Activated T-helper 17 cell treated with anti-CD3 and anti-CD28 coated beads, Interleukin-2, amount 50 U/mL, for 72 hours (primary cell): ENCODE measurements at regions not wholly inside any gene's neighbourhood (a gene's known extent, or its start where the extent isn't known, plus 50 kb on each side); places are given as distances from the start of the nearest gene placed in this dataset.

Source experiments
- ATAC-seq: fragments of 150-1000 bp; cut with Tn5 transposase; replicated peaks from 2 replicates; pipeline ENCODE4 v1.10.0; 2021; ENCODE audit warnings: mild to moderate bottlenecking, moderate library complexity
- H3K27ac Mint-ChIP-seq: one replicate; pipeline ENCODE4 v1.8.0; 2022; ENCODE audit warnings: mixed read lengths
- H3K27me3 Mint-ChIP-seq: one replicate; pipeline ENCODE4 v1.8.0; 2022; ENCODE audit warnings: mixed read lengths
- H3K36me3 Mint-ChIP-seq: one replicate; pipeline ENCODE4 v1.8.0; 2022; ENCODE audit warnings: low read depth, mild to moderate bottlenecking, mixed read lengths
- H3K4me1 Mint-ChIP-seq: one replicate; pipeline ENCODE4 v1.8.0; 2022; ENCODE audit warnings: mixed read lengths
- H3K4me3 Mint-ChIP-seq: one replicate; pipeline ENCODE4 v1.8.0; 2022; ENCODE audit warnings: mild to moderate bottlenecking, mixed read lengths
- H3K9me3 Mint-ChIP-seq: one replicate; pipeline ENCODE4 v1.8.0; 2022; ENCODE audit warnings: mixed read lengths

GRCh38 chr14:26738571-26738970, 140.7 kb upstream of the NOVA1 start:
- Mint-ChIP-seq H3K9me3 (peaks cover 5% of the 10 kb centered on the region), H3K36me3 (no peaks in the 10 kb centered on the region), H3K4me1 (no peaks in the 10 kb centered on the region)

GRCh38 chr14:26741711-26742212, 143.9 kb upstream of the NOVA1 start:
- Mint-ChIP-seq H3K27ac (no peak overlapping the region), H3K4me1 (no peaks in the 10 kb centered on the region), H3K27me3 (no peaks in the 10 kb centered on the region), H3K4me3 (no peak overlapping the region), H3K36me3 (no peaks in the 10 kb centered on the region), H3K9me3 (no peaks in the 10 kb centered on the region)
- ATAC-seq: no peak

More at GRCh38 chr14:26738571-26738970, 140.7 kb upstream of the NOVA1 start:
- no peaks in the 10 kb centered on the region for H3K27me3 Mint-ChIP-seq
- ATAC-seq: no peak
- no peak overlapping the region for H3K27ac Mint-ChIP-seq
- no peak overlapping the region for H3K4me3 Mint-ChIP-seq

- ATAC-seq: no peak
Measured at GRCh38 chr14:26743284-26743683, 145.5 kb upstream of the NOVA1 start.

GRCh38 chr14:26744903-26745302, 147.1 kb upstream of the NOVA1 start:
- no peak for ATAC-seq
- no peaks in the 10 kb centered on the region for H3K36me3 Mint-ChIP-seq
- H3K27me3 Mint-ChIP-seq: no peaks in the 10 kb centered on the region
- no peak overlapping the region for H3K27ac Mint-ChIP-seq
- H3K4me3 Mint-ChIP-seq: no peak overlapping the region
- no peaks in the 10 kb centered on the region for H3K9me3 Mint-ChIP-seq
- no peaks in the 10 kb centered on the region for H3K4me1 Mint-ChIP-seq

More at GRCh38 chr14:26743284-26743683, 145.5 kb upstream of the NOVA1 start:
- Mint-ChIP-seq H3K27me3 (no peaks in the 10 kb centered on the region), H3K36me3 (no peaks in the 10 kb centered on the region), H3K4me3 (no peak overlapping the region), H3K4me1 (no peaks in the 10 kb centered on the region), H3K9me3 (no peaks in the 10 kb centered on the region), H3K27ac (no peak overlapping the region)

- no peak overlapping the region for H3K4me3 Mint-ChIP-seq
- H3K36me3 Mint-ChIP-seq: no peaks in the 10 kb centered on the region
- ATAC-seq: no peak
- H3K9me3 Mint-ChIP-seq: peaks cover 27% of the 10 kb centered on the region
- no peaks in the 10 kb centered on the region for H3K27me3 Mint-ChIP-seq
- H3K4me1 Mint-ChIP-seq: no peaks in the 10 kb centered on the region
- no peak overlapping the region for H3K27ac Mint-ChIP-seq
Measured at GRCh38 chr14:26761532-26761931, 163.7 kb upstream of the NOVA1 start.

- Mint-ChIP-seq H3K27me3 (no peaks in the 10 kb centered on the region), H3K36me3 (no peaks in the 10 kb centered on the region), H3K9me3 (peaks cover 11% of the 10 kb centered on the region), H3K4me3 (no peak overlapping the region), H3K4me1 (no peaks in the 10 kb centered on the region), H3K27ac (no peak overlapping the region)
- ATAC-seq: no peak
Measured at GRCh38 chr14:26765301-26765700, 167.5 kb upstream of the NOVA1 start.

GRCh38 chr14:26765768-26766520, 168.1 kb upstream of the NOVA1 start:
- H3K27me3 Mint-ChIP-seq: no peaks in the 10 kb centered on the region
- no peak overlapping the region for H3K4me3 Mint-ChIP-seq
- H3K36me3 Mint-ChIP-seq: no peaks in the 10 kb centered on the region

GRCh38 chr14:26766726-26767125, 168.9 kb upstream of the NOVA1 start:
- ATAC-seq: no peak

More at GRCh38 chr14:26765768-26766520, 168.1 kb upstream of the NOVA1 start:
- no peak for ATAC-seq
- no peak overlapping the region for H3K27ac Mint-ChIP-seq
- H3K4me1 Mint-ChIP-seq: no peaks in the 10 kb centered on the region
- H3K9me3 Mint-ChIP-seq: peaks cover 8% of the 10 kb centered on the region

GRCh38 chr14:26773906-26774593, 176.2 kb upstream of the NOVA1 start:
- Mint-ChIP-seq H3K9me3 (peaks cover 9% of the 10 kb centered on the region), H3K4me3 (no peak overlapping the region), H3K4me1 (no peaks in the 10 kb centered on the region), H3K27me3 (no peaks in the 10 kb centered on the region), H3K36me3 (no peaks in the 10 kb centered on the region), H3K27ac (no peak overlapping the region)
- ATAC-seq: no peak

More at GRCh38 chr14:26766726-26767125, 168.9 kb upstream of the NOVA1 start:
- Mint-ChIP-seq H3K4me3 (no peak overlapping the region), H3K36me3 (no peaks in the 10 kb centered on the region), H3K27me3 (no peaks in the 10 kb centered on the region), H3K9me3 (peaks cover 7% of the 10 kb centered on the region), H3K27ac (no peak overlapping the region), H3K4me1 (no peaks in the 10 kb centered on the region)

- ATAC-seq: no peak
- Mint-ChIP-seq H3K9me3 (peaks cover 14% of the 10 kb centered on the region), H3K27ac (no peak overlapping the region), H3K27me3 (no peaks in the 10 kb centered on the region), H3K4me3 (no peak overlapping the region), H3K4me1 (no peaks in the 10 kb centered on the region), H3K36me3 (no peaks in the 10 kb centered on the region)
Measured at GRCh38 chr14:26775765-26776563, 178.1 kb upstream of the NOVA1 start.

GRCh38 chr14:26791117-26791806, 193.4 kb upstream of the NOVA1 start:
- H3K4me3 Mint-ChIP-seq: no peak overlapping the region
- no peak overlapping the region for H3K27ac Mint-ChIP-seq
- peaks cover 30% of the 10 kb centered on the region for H3K9me3 Mint-ChIP-seq
- no peaks in the 10 kb centered on the region for H3K36me3 Mint-ChIP-seq
- no peaks in the 10 kb centered on the region for H3K27me3 Mint-ChIP-seq
- no peak for ATAC-seq
- H3K4me1 Mint-ChIP-seq: no peaks in the 10 kb centered on the region

GRCh38 chr14:26794731-26795130, 196.9 kb upstream of the NOVA1 start:
- Mint-ChIP-seq H3K27me3 (no peaks in the 10 kb centered on the region), H3K4me3 (no peak overlapping the region)

GRCh38 chr14:26808407-26808806, 210.6 kb upstream of the NOVA1 start:
- Mint-ChIP-seq H3K27ac (no peak overlapping the region), H3K27me3 (no peaks in the 10 kb centered on the region), H3K36me3 (no peaks in the 10 kb centered on the region), H3K4me1 (no peaks in the 10 kb centered on the region), H3K9me3 (peaks cover 3% of the 10 kb centered on the region), H3K4me3 (no peak overlapping the region)
- ATAC-seq: no peak

More at GRCh38 chr14:26794731-26795130, 196.9 kb upstream of the NOVA1 start:
- no peak for ATAC-seq
- Mint-ChIP-seq H3K27ac (no peak overlapping the region), H3K9me3 (peaks cover 30% of the 10 kb centered on the region), H3K4me1 (no peaks in the 10 kb centered on the region), H3K36me3 (no peaks in the 10 kb centered on the region)

GRCh38 chr14:26810631-26811030, 212.8 kb upstream of the NOVA1 start:
- Mint-ChIP-seq H3K36me3 (no peaks in the 10 kb centered on the region), H3K27ac (no peak overlapping the region), H3K4me1 (no peaks in the 10 kb centered on the region), H3K4me3 (no peak overlapping the region), H3K9me3 (peaks cover 3% of the 10 kb centered on the region), H3K27me3 (no peaks in the 10 kb centered on the region)
- no peak for ATAC-seq
